ENCODE measurements at regions not wholly inside any gene's neighbourhood (a gene's known extent, or its start where the extent isn't known, plus 50 kb on each side); places are given as distances from the start of the nearest gene placed in this dataset.
A peak's percentile ranks its signal among the peaks of the same experiment; 100 is the strongest.
"Not testable (repeated sequence)": the region's sequence is repeated elsewhere in the genome, so short reads cannot be mapped to it uniquely, and the experiment has no call there.

DNA sequence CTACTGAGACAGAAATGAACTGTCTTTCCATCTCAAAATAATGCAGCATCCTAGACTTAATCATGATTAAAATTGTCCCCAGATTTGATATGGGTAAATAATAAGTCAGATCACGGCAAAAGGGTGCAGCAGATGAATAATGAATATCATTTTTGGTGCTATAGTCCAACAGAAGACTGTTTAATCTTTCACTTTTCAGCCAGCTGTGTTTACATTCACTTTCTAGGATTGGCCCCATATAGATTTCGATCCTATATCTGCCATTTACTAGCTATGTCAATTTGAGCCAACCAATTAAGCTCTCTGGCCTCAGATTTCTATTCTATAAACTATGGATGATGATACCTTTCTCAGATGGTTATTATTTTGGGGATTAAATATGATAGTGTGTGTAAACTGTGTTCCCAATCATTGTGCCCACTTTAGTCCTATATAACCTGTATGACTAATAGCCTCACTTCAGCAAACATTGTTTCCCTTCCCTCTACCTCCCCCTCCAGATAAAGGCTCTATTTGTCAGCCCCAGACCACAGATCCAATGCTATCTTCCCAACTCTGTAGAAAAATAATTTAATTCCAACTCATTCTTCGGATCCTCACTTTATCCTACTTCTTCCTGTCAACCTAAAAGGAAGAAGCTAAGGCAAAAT lies 53.6 kb upstream of the NT5E start:
- no peak for DNase-seq

DNA sequence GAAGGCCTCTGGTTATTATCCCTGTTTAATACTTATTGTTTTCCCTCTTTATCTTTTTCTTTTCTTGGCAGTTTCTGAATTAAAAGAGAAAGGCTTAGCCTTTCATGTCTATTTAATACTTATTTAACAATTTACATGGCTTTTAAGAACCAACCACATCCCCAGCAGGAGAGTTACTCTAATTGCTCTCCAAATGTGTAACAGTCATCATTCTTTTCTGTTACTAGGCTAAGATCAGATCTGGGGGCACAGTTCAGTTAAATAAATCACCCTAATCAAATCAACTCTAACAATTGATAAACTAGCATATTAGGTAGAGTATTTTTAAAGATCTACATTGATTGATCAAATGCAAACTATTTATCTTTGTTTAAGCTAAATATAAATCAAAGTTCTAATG lies 54.1 kb upstream of the NT5E start:
- DNase-seq: no peak

DNA sequence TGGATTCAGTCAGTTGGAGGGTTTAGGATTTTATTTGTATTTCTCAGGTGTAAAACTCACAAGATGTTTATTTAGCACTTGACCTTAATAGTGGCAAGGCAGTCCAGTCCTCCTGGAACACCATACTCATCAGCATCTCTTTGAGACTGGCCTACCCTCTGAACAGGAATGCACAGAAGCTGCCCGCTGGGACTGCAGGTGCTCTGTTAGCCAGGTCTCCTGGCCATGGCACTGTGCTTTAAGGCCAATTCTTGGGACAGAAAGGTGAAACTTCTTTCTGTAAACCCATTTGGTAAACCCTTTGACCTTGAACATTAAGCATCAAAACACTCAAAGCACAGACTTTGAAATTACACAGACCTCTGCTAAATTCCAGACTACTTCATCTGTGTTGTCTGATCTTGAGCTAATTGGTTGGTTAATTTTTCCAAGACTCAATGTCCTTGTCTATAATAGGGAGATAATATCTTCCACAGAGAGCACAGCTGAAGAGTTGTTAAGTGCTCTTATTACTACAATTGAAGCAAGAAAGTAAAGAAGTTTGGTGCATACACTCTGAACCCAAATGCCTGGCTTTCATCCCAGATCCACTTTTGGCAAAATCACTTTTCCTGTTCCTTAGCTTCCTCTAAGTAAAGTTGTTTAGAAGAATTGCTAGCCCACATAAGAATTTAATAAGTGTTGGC lies 54.9 kb upstream of the NT5E start:
- DNase-seq: no peak

DNA sequence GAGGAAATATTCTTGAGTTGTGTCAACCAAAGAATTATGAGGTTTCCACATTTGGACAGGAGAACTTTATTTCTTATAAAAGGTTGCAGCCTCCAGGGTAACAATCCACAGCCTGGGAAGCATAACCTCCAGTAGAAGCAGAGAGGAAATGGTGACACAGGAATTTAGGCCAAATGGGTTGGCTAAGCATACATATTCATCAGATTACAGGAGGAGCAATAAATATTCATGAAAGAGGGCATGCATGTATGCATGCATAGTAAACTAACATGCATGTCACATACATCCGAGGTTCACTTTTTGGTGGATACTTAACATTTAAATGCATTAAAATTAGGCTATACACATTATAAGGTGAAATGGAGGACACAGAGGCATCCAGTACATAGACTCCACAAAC lies 55.7 kb upstream of the NT5E start:
- DNase-seq: no peak

DNA sequence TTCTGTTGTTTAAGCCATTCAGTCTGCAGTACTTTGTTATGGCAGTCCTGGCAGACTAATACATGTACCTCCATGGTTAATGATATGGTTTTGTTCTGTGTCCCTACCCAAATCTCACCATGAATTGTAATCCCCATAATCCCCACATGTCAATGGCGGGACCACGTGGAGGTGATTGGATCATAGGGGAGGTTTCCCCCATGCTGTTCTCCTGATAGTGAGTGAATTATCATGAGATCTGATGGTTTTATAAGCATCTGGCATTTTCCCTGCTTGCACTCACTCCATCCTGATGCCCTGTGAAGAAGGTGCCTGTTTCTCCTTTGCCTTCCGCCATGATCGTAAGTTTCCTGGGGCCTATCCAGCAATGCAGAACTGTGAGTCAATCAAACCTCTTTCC lies 57.5 kb upstream of the NT5E start:
- DNase-seq: no peak

DNA sequence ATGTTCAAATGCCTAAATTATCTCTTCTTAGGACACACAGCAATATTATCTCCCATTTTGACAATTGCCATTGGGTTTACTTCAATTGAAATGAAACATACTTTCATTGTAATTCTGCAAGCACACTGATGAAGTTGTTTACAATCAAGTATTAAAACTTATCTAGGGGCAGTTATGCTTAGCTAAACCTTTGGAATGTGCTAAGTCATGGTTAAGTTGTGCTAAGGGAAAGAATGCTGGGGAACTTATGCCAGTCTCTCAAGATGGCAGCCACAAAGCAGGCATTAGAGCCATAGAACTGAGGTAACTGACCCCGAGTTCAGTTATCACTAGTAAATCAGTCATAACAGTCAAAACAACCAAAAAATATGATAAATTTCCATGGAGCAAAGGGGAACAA lies 59.1 kb upstream of the NT5E start:
- DNase-seq: no peak

DNA sequence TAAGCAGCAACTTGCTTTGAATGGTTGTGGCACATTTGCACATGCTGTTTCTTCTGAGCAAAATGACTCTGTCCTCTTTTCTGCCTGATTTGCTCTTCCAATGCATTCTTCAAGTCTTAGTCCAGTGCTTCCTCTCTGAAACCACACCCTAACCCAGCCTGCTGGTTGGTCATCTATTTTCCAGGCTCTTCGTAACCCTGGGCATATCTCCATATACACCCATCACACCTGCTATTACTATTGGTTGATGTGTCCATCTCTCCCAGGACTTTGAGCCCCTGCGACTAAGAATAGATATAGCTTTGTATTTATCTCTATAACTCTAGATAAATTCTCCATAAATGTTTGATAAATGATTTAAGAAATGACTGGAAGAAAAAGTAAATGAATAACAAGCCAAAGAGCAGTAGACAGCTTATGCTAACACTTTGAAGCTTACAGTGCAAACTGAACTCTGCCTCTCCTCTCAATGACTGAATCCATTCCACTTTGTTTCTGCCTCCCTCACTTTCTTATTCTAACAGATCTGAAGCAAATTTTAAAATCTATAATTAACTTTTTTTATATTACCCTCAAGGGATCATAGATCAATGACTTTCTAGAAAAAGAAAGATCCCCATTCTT lies 59.7 kb upstream of the NT5E start:
- no peak for DNase-seq

DNA sequence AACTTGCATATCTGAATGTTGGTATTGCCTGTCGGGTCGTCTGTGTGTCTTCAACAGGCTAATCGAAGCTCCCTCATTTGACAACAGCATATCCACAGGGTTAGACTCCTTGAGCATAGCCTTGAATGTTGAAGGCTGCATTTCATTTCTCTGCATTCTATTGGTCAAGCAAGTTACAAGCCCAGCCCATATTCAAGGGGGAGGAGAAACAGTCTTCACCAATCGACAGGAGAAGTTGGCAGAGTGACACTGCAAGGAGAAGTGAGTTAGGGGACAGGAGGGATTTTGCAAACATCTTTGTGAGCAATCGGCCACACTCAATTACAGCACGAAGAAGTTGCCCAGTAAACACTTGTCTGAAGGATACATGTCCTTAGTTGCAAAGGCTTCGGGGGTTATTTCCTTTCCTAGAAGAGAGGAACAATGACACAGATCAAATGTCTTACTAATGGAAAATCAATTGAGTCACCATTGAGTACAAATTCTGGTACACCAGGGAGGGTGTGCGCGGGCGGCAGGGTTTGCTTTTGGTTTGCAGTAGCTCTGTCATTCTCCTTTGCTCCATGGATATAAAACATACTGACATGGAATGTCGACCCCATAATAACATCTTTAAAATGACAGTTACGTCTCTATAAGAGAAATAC lies 60.6 kb upstream of the NT5E start:
- DNase-seq: no peak

DNA sequence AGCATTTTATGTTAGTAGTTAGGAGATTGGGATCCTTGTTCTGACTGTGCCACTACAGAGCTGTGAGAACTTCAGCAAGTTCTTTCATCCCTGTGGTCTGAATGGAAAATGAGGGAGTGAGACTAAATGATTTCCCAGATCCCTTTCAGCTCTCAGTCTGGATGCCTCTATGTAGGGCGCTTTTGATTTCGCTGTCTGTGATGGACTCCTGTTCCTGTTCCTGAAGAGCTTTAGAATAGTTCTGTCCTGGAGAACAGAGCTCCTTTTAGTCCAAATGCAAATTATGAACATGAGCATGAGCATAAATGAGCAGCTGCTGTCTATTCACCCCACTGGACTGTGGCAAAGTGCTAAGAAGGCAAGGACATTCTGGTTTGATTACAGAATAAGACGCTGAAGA lies 61.4 kb upstream of the NT5E start:
- no peak for DNase-seq

DNA sequence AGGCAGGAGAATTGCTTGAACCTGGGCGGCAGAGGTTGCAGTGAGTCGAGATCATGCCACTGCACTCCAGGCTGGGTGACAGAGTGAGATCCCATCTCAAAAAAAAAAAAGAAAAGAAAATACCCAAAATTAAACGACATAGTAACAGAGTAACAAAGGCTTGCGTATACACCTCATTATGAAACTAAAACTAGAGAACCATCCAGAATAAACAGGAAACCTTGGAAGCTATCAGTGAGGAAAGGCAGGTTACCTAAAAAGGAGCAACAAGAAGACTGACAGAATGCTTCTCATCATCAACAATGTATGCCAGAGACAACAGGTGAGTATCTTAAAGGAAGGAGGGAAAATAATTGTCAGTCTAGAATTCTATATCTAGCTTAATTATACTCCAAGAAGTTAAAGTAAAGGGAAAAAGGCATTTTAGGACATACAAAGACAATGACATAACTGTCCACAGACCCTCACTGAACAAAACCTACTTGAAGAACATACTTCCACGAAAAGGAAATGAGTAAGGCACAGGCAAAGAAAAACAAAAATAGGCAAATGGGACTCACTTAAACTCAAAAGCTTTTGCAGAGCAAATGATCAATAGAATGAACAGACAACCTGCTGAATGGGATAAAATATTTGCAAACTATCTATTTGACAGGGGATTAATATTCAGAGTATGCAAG lies 64.1 kb upstream of the NT5E start:
- no peak for DNase-seq

DNA sequence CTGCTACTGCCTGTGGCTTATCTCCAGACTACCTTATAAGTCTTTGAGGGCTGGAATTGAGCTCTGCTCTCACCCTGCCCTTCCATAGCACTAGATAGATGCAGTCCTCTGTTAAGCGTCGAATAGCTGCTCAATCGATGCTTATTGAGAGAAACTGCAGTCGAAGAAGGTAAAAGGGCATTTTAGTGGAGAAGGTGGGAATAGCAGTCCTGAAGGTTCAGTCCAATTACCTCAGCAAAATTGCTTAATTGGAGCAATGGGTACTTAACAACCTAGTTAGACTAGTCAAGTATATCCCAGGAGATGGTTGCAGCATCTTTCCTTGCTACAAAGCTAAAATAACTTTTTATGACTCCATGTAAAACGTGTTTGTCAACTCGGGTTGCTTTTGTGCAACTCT lies 66.8 kb upstream of the NT5E start:
- DNase-seq: no peak

DNA sequence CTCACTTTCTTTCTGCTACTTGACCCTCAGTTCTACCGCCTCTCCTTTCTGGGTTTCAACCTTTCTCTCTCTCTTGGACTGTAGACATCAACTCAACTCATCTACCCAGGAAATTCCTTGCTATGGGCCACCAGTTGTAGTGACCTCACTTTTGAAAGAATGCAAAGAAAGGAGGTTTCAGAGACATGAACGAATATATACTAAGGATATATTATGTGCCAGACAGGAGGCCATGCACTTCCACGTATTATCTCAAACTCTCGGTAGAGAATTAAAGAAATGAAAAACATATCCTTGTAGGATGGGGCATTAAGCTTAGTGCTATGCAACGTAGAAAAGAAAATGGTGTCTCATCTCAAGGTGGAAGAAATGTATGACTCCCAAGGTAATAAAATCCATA lies 67.3 kb upstream of the NT5E start:
- no peak for DNase-seq

DNA sequence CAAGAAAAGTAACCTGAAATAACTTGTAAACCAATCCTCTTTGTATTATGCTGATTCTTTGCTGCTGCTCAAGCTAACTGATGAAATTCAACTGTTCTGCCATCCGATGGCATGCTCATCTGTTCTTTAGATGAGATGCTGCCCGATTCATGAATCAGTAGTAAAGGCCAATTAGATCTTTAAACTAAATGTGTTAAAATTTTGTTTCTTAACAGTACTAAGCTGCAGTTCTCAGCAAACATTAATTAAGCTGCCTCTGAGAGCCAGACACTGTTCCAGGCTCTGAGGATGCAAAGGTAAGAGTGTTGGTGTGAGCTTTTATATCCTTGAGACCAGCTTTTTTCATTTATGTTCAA lies 77.0 kb upstream of the NT5E start:
- DNase-seq: no peak

DNA sequence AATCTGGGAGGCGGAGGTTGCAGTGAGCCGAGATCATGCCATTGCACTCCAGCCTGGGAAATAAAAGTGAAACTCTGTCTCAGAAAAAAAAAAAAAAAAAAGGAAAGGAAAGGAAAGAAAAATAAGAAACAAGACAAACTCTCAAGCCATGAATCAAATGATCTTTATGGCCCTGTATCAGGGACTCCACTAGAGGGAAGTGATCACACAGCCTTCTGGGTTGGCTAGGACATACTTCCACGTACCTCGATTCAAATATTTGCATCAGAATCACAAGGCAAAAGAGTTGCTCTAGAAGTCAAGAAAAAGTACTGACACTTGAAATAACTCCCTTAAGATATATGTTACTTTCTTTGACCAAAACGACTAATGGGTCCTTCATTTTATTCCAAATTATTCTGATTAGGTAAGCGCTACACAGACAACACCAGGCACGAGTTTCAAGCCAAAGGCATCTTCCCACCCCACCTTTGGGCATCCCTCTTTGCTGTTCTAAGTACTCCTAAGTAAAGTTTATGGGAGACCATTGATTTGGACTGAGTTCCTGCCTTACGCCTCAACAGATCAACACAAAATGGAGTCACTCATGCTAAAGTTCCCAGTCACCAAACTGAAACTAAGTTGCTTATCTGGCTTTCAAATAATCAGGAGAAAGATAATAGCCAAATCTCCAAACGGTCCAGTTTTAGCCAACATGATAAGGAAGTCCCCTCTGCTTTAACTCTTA lies 77.5 kb upstream of the NT5E start:
- no peak for DNase-seq

DNA sequence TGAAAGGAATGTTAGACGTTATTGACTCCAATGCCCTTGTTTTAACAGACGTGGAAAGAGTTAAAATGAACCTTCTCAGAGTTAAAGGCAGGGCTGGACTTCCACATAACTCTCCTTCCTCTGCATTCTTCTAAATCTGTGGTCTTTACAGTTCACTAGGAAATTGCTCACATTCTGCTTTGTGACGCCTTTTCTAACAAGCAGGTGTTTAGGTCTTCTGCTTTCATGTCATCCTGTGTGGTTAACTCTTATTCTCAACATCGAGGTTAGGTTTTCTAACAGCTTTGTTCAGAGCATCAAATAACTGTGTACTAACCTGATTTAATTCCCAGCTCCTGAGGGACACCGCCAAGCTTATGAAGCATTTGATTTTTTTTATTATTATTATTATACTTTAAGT lies 81.3 kb upstream of the NT5E start:
- DNase-seq: no peak

DNA sequence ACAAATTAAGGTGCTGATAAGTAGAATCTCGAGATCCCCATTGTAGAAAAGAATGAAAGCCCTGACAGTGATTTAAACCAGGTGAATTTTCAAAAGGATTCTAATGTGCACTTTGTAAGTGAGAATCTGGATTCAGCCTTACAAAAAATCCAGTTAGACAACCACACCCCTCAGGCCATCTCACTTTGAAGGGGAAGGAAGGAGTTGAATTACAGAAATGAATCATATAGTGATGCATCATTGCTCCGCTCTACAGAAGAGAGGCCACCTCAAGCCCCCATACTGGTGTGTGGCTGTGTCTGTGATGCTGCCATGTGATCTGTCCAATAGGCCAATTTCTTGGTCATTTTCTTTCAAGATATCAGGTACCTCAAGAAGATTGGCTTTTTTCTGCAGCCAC lies 85.5 kb upstream of the NT5E start:
- DNase-seq: peak; percentile 54

DNA sequence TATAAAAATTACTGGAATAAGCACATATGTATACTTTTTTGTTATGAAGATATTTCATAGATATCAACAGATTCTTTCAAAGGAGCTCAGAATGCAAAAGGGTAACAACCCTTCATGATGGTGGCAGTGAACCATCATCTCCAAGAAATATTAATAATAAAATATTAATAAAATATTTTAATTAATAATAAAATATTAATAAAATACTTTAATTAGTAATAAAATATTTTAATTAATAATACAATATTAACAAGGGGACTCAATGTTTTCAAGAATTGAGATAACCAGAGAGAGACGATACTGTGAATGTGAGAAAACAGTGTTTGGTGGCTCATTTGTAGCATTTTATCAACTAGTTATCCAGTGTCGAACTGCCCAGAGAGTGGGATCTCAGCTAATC lies 86.0 kb upstream of the NT5E start:
- DNase-seq: no peak

DNA sequence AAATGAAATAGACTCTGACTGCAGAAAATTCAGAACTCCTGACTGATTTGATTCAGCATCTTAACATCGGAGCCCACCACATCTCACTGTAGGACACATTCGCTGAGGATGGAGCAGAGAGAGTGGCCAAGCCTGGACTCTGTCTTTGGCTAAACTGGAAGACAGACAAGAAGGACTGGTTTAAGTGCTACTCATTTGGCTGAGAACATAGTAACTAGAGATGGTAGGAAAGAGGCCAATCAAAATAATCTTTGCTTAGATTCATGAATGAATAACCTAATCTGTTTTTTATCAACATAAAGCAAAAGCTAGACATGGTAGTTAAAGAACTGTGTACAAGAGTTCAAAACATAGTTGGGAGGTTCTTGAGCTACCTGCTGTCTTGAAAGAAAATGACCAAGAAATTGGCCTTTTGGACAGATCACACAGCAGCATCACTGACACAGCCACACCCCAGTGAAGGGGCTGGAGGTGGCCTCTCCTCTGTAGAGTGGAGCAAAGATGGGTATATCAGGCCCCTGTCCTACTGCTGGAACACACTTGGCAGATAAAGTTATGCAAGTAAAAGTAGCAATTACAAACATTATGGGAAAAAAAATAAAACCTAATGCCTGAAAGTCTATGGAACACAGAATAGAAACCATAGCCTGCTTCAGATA lies 87.1 kb upstream of the NT5E start:
- DNase-seq: no peak

DNA sequence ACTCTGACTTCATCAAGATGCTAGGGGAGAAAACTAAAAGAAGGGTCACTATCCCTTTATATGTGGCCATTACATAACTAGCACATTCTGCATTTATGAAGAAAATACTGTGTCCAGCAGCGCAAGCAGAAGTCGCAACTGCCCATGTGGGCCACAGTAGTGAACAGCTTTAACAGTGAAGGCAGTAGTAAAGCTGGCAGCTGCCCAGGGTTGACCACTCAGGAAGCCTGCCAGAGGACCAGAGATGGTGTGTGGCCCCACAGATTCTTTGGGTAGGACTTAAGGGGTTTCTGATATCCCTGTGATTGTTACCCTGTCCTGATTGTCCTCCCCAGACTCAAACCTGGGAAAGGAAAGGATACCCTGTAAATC lies 88.3 kb upstream of the NT5E start:
- no peak for DNase-seq

DNA sequence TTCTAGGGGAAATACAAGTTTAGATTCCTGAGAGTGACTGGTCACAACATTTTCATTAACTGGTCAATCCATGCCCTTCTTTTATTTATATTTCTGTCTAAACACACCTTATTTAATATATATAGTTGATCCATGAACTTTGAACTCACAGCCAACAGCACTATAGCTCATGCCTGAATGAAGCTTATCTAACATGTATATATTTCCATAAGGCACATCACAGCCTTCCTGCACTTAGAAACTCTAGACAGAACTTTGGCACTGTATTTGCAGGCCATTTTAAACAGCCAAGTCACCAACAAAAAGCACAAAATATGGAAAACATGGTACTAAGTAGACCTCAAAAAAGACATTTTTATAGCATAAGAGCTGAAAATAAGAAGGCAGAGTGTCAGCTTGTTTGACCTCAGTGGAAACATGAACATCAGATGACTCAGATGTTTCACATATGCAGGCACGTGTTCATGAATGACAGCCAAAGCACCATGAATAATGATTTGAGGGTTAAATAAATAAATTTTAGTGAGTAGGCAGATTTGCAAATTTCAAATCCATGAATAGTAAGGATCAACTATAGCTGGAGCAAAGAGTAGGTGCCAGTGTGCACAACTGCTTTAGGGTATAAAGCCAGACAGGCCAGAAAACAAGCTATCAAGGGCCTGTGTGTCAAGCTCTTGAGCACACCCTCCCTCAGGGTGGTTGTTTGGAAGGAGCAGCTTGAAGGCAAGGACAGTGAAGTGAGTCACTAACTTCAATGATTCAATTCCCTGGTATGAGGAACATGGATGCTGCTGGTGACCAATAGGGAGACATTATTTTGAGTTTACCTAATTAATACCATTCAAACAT lies 88.9 kb upstream of the NT5E start:
- peak; percentile 95 for DNase-seq

DNA sequence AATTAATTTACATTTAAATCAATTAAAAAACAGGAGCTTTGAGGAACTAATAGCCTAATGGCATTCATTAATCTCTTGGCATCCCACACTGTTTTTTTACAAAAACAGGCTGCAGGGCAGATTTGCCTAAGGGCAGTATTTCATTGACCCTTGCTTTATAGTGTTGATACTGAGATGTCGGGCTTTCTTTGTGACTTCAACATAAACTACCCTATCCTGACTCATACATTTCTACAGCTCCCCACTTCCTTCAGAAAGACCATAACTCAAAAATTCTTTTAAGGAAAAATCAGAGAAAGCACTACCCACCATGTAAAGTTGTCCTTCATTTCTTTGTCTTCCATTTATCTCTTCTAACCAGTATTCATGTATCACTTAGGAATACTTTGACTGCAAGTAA lies 92.2 kb upstream of the NT5E start:
- DNase-seq: no peak

DNA sequence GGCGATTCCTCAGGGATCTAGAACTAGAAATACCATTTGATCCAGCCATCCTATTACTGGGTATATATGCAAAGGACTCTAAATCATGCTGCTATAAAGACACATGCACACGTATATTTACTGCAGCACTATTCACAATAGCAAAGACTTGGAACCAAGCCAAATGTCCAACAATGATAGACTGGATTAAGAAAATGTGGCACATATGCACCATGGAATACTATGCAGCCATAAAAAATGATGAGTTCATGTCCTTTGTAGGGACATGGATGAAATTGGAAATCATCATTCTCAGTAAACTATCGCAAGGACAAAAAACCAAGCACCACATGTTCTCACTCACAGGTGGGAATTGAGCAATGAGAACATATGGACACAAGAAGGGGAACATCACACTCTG lies 93.1 kb upstream of the NT5E start:
- not testable (repeated sequence) for DNase-seq

All from amniotic stem cell (primary cell).